ENCODE measurements at regions not wholly inside any gene's neighbourhood (a gene's known extent, or its start where the extent isn't known, plus 50 kb on each side); places are given as distances from the start of the nearest gene placed in this dataset.
A peak's percentile ranks its signal among the peaks of the same experiment; 100 is the strongest.
"Not testable (repeated sequence)": the region's sequence is repeated elsewhere in the genome, so short reads cannot be mapped to it uniquely, and the experiment has no call there.

- no peak for TF ChIP-seq EP300 (IDR thresholded peaks at IDR 0.05)
- TF ChIP-seq CTCF (IDR thresholded peaks at IDR 0.05) = no peak
- no peak for TF ChIP-seq POLR2A (IDR thresholded peaks at IDR 0.05)
- H3K4me3 ChIP-seq = no peak overlapping the region
- H3K36me3 ChIP-seq = no peaks in the 10 kb centered on the region
- peaks cover 5% of the 10 kb centered on the region for H3K4me1 ChIP-seq (ENCODE audit: insufficient read depth)
- intact Hi-C loops (cut with DNase I) = no loop called here
- H3K27ac ChIP-seq = no peak overlapping the region
- WGBS, 3 donors = 68 to 71% (median 71%) methylated on average over 11 to 12 of the region's 12 CpGs
- H3K27me3 ChIP-seq = no peaks in the 10 kb centered on the region
- no peak for DNase-seq
- no peaks in the 10 kb centered on the region for H3K9me3 ChIP-seq
These were observed 197.1 kb downstream of the CTTN start for GRCh38 chr11:70595452-70595851.

- no peak for DNase-seq
- TF ChIP-seq EP300 (IDR thresholded peaks at IDR 0.05) (no peak), CTCF (IDR thresholded peaks at IDR 0.05) (no peak), POLR2A (IDR thresholded peaks at IDR 0.05) (no peak)
- Histone ChIP-seq H3K9me3 (no peaks in the 10 kb centered on the region), H3K27ac (no peak overlapping the region), H3K4me3 (no peak overlapping the region), H3K36me3 (no peaks in the 10 kb centered on the region), H3K4me1 (ENCODE audit: insufficient read depth) (peaks cover 5% of the 10 kb centered on the region), H3K27me3 (no peaks in the 10 kb centered on the region)
- WGBS, 3 donors = 89 to 91% (median 90%) methylated on average over 9 of the region's 9 CpGs
- intact Hi-C loops (cut with DNase I) = no loop called here
These were observed 197.8 kb downstream of the CTTN start for GRCh38 chr11:70596091-70596490.

- no peak for TF ChIP-seq EP300 (IDR thresholded peaks at IDR 0.05)
- no peak for TF ChIP-seq POLR2A (IDR thresholded peaks at IDR 0.05)
- no peak for TF ChIP-seq CTCF (IDR thresholded peaks at IDR 0.05)
- WGBS, 3 donors = 94 to 96% (median 95%) methylated on average over 10 of the region's 10 CpGs
- Histone ChIP-seq H3K27me3 (no peaks in the 10 kb centered on the region), H3K27ac (no peak overlapping the region), H3K4me1 (ENCODE audit: insufficient read depth) (peaks cover 5% of the 10 kb centered on the region), H3K9me3 (no peaks in the 10 kb centered on the region), H3K4me3 (no peak overlapping the region), H3K36me3 (no peaks in the 10 kb centered on the region)
- intact Hi-C loops (cut with DNase I) = no loop called here
- DNase-seq = no peak
These were observed 198.8 kb downstream of the CTTN start for GRCh38 chr11:70597006-70597555.

GRCh38 chr11:70597751-70598625 lies 199.7 kb downstream of the CTTN start:
- 42 to 53% (median 49%) methylated on average over 20 of the region's 20 CpGs for WGBS, 3 donors
- peak in 1 of 5 donors; percentile 48 for DNase-seq
- TF ChIP-seq CTCF (IDR thresholded peaks at IDR 0.05) = no peak
- TF ChIP-seq POLR2A (IDR thresholded peaks at IDR 0.05) = no peak
- no peak for TF ChIP-seq EP300 (IDR thresholded peaks at IDR 0.05)
- intact Hi-C loops (cut with DNase I) = no loop called here
- no peak overlapping the region for H3K27ac ChIP-seq
- H3K9me3 ChIP-seq = no peaks in the 10 kb centered on the region
- peaks cover 5% of the 10 kb centered on the region for H3K4me1 ChIP-seq (ENCODE audit: insufficient read depth)
- H3K27me3 ChIP-seq = no peaks in the 10 kb centered on the region
- H3K36me3 ChIP-seq = no peaks in the 10 kb centered on the region
- H3K4me3 ChIP-seq = no peak overlapping the region

- DNase-seq; H3K4me3 ChIP-seq; H3K27me3 ChIP-seq; H3K9me3 ChIP-seq; H3K27ac ChIP-seq; H3K36me3 ChIP-seq; intact Hi-C loops (cut with DNase I); H3K4me1 ChIP-seq (ENCODE audit: insufficient read depth): not testable (repeated sequence)
- WGBS, 3 donors = 89 to 97% (median 94%) methylated on average over 7 of the region's 7 CpGs
These were observed 202.6 kb downstream of the CTTN start for GRCh38 chr11:70600911-70601415.

Measured in ovary (tissue), 7 donors.